PC-9 (cell line): ENCODE measurements at regions not wholly inside any gene's neighbourhood (a gene's known extent, or its start where the extent isn't known, plus 50 kb on each side); places are given as distances from the start of the nearest gene placed in this dataset.

Experiments used
- BruUV-seq: library from RNA; stranded (reverse); fragments of 400-500 nt; replicated peaks from 2 replicates; lab custom pipeline; 2021; lab: Mats Ljungman, UMichigan
- CTCF ChIA-PET: fragments of 300-600 bp; sonication (Branson Sonifier 250); formaldehyde crosslinking; loops from one replicate; lab custom pipeline; 2022; ENCODE audit warnings: antibody characterized with exemption; lab: Charles Lee
- POLR2A ChIA-PET: fragments of 300-600 bp; sonication (Branson Sonifier 250); formaldehyde crosslinking; loops from one replicate; lab custom pipeline; 2022; ENCODE audit warnings: antibody characterized with exemption; ENCODE audit not compliant: unreplicated experiment; lab: Charles Lee
- DNase-seq, 2 experiments: peaks; one replicate each; pipeline versions ENCODE4 v3.0.0 to v3.0.0-alpha.2; 2015 to 2022; ENCODE audit warnings: mixed read lengths in 1 of 2
- H2AFZ ChIP-seq: fragments of 200-600 bp; sonication (generic); 2 replicates; pipeline ENCODE4 v1.8.1; 2017; ENCODE audit warnings: antibody characterized with exemption
- H3F3A ChIP-seq: fragments of 200-600 bp; sonication (generic); 2 replicates; pipeline ENCODE4 v1.8.1; 2017; ENCODE audit warnings: antibody characterized with exemption, mild to moderate bottlenecking, low read depth; ENCODE audit not compliant: insufficient read depth
- H3K27ac ChIP-seq: fragments of 200-600 bp; sonication (generic); 2 replicates; pipeline ENCODE4 v1.6.1; 2016; ENCODE audit warnings: mixed run types
- H3K27me3 ChIP-seq: fragments of 200-600 bp; sonication (generic); 2 replicates; pipeline ENCODE4 v1.6.1; 2016; ENCODE audit warnings: low read depth, mixed run types; ENCODE audit not compliant: insufficient read depth
- H3K36me3 ChIP-seq: fragments of 200-600 bp; sonication (generic); 2 replicates; pipeline ENCODE4 v1.6.1; 2016; ENCODE audit warnings: low read depth, mixed run types
- H3K4me1 ChIP-seq: fragments of 200-600 bp; sonication (generic); replicated peaks from 2 replicates; pipeline ENCODE4 v1.6.1; 2016; ENCODE audit warnings: mixed run types; ENCODE audit not compliant: insufficient read depth
- H3K4me2 ChIP-seq: fragments of 200-600 bp; sonication (generic); 2 replicates; pipeline ENCODE4 v1.6.1; 2017; ENCODE audit warnings: mixed run types
- H3K4me3 ChIP-seq: fragments of 200-600 bp; sonication (generic); 2 replicates; pipeline ENCODE4 v1.6.1; 2016; ENCODE audit warnings: mixed run types
- H3K79me2 ChIP-seq: fragments of 200-600 bp; sonication (generic); 2 replicates; pipeline ENCODE4 v1.6.1; 2017; ENCODE audit warnings: low read depth, mixed run types
- H3K9me2 ChIP-seq: fragments of 200-600 bp; sonication (generic); 2 replicates; pipeline ENCODE4 v1.8.1; 2017; ENCODE audit warnings: mild to moderate bottlenecking; ENCODE audit not compliant: insufficient read depth
- H3K9me3 ChIP-seq: fragments of 200-600 bp; sonication (generic); 2 replicates; pipeline ENCODE4 v1.8.1; 2016; ENCODE audit warnings: low read depth; ENCODE audit not compliant: insufficient read depth
- H4K20me1 ChIP-seq: fragments of 200-600 bp; sonication (generic); 2 replicates; pipeline ENCODE4 v1.8.1; 2017; ENCODE audit not compliant: insufficient read depth
- CTCF ChIP-seq: fragments of 200-600 bp; sonication (generic); conservative IDR thresholded peaks from 2 replicates; pipeline ENCODE4 v1.6.1; 2017; ENCODE audit warnings: mixed run types, antibody characterized with exemption, mild to moderate bottlenecking, moderate library complexity
- EZH2 ChIP-seq: fragments of 200-600 bp; sonication (generic); IDR thresholded peaks from 2 replicates; pipeline ENCODE4 v1.8.0; 2017; ENCODE audit warnings: antibody characterized with exemption, low read depth
- intact Hi-C: fragments of 100-400 bp; cut with micrococcal nuclease; formaldehyde crosslinking; loops from one replicate; pipeline ENCODE4 v1.10.0; 2022; ENCODE audit not compliant: unreplicated experiment

- no peak for DNase-seq
- Histone ChIP-seq H4K20me1 (no peaks in the 10 kb centered on the region), H3K27ac (no peak overlapping the region), H3K79me2 (no peaks in the 10 kb centered on the region), H3K9me2 (no peaks in the 10 kb centered on the region), H3K4me3 (no peak overlapping the region), H3K36me3 (no peaks in the 10 kb centered on the region), H3K27me3 (no peaks in the 10 kb centered on the region), H2AFZ (no peak overlapping the region), H3K4me2 (no peak overlapping the region), H3K4me1 (no peaks in the 10 kb centered on the region), H3K9me3 (no peaks in the 10 kb centered on the region), H3F3A (no peaks in the 10 kb centered on the region)
- no TSS peak for BruUV-seq
- ChIA-PET POLR2A (no interaction called here), CTCF (no interaction called here)
- TF ChIP-seq CTCF (no peak), EZH2 (no peak)
- intact Hi-C loops: no loop called here
These were observed 444.8 kb downstream of the OLFM4 start for GRCh38 chr13:53473397-53473796.

GRCh38 chr13:53474878-53475277 is 446.3 kb downstream of the OLFM4 start:
- DNase-seq: no peak
- H3F3A ChIP-seq: no peaks in the 10 kb centered on the region
- no peaks in the 10 kb centered on the region for H3K79me2 ChIP-seq
- no peak overlapping the region for H3K4me2 ChIP-seq
- H3K9me2 ChIP-seq: no peaks in the 10 kb centered on the region
- H3K36me3 ChIP-seq: no peaks in the 10 kb centered on the region
- no peaks in the 10 kb centered on the region for H4K20me1 ChIP-seq
- POLR2A ChIA-PET: no interaction called here
- H3K27ac ChIP-seq: no peak overlapping the region
- no peaks in the 10 kb centered on the region for H3K4me1 ChIP-seq
- H2AFZ ChIP-seq: no peak overlapping the region; the same call in 1 of the 2 replicates
- intact Hi-C loops: no loop called here
- CTCF ChIA-PET: no interaction called here
- no TSS peak for BruUV-seq
- no peaks in the 10 kb centered on the region for H3K9me3 ChIP-seq
- H3K27me3 ChIP-seq: no peaks in the 10 kb centered on the region
- no peak overlapping the region for H3K4me3 ChIP-seq
- TF ChIP-seq EZH2 (no peak), CTCF (no peak)

GRCh38 chr13:53490752-53491151 is 462.1 kb downstream of the OLFM4 start:
- no peak overlapping the region for H3K4me3 ChIP-seq
- no peaks in the 10 kb centered on the region for H3K79me2 ChIP-seq
- H3K27me3 ChIP-seq: no peaks in the 10 kb centered on the region
- H3K4me1 ChIP-seq: no peaks in the 10 kb centered on the region
- no TSS peak for BruUV-seq
- H3K36me3 ChIP-seq: no peaks in the 10 kb centered on the region
- H2AFZ ChIP-seq: no peak overlapping the region
- H3K27ac ChIP-seq: no peak overlapping the region
- H3F3A ChIP-seq: no peaks in the 10 kb centered on the region
- DNase-seq: no peak
- no peaks in the 10 kb centered on the region for H4K20me1 ChIP-seq
- intact Hi-C loops: no loop called here
- no peaks in the 10 kb centered on the region for H3K9me2 ChIP-seq
- ChIA-PET CTCF (no interaction called here), POLR2A (no interaction called here)
- no peak for TF ChIP-seq CTCF
- no peak for TF ChIP-seq EZH2
- no peak overlapping the region for H3K4me2 ChIP-seq
- no peaks in the 10 kb centered on the region for H3K9me3 ChIP-seq
